ENCODE measurements at regions not wholly inside any gene's neighbourhood (a gene's known extent, or its start where the extent isn't known, plus 50 kb on each side); places are given as distances from the start of the nearest gene placed in this dataset.

DNA sequence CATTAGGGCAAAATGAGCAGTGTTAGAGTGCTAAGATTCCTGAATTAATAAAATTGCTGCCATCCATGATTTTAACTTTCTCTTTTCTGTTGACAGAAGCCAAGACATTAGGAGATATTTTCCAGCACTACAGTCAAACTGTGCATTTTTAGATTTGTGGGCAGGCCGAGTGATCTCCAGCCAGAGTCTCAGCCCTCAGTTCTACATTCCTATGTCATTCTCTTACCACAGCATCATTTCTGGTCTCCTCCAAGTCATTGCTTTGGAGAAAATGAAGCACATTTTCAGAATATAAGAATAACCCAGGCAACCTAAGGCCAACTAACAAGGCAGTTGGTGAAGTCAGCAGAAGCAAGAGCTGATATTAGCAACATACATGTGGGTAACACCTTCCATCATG lies 74.6 kb upstream of the NUDT7 start:
- Histone ChIP-seq H3K27ac (no peak overlapping the region), H3K4me3 (ENCODE audit: low read depth, low read length) (no peak overlapping the region), H3K9me3 (ENCODE audit: severe bottlenecking) (no peaks in the 10 kb centered on the region), H3K36me3 (no peaks in the 10 kb centered on the region), H3K27me3 (ENCODE audit: insufficient read depth, low read depth, severe bottlenecking) (no peaks in the 10 kb centered on the region)
- DNase-seq = no peak
- TF ChIP-seq, protein P1, sequence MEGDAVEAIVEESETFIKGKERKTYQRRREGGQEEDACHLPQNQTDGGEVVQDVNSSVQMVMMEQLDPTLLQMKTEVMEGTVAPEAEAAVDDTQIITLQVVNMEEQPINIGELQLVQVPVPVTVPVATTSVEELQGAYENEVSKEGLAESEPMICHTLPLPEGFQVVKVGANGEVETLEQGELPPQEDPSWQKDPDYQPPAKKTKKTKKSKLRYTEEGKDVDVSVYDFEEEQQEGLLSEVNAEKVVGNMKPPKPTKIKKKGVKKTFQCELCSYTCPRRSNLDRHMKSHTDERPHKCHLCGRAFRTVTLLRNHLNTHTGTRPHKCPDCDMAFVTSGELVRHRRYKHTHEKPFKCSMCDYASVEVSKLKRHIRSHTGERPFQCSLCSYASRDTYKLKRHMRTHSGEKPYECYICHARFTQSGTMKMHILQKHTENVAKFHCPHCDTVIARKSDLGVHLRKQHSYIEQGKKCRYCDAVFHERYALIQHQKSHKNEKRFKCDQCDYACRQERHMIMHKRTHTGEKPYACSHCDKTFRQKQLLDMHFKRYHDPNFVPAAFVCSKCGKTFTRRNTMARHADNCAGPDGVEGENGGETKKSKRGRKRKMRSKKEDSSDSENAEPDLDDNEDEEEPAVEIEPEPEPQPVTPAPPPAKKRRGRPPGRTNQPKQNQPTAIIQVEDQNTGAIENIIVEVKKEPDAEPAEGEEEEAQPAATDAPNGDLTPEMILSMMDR (IDR thresholded peaks at IDR 0.05; ENCODE audit: low read depth, low read length) = no peak

DNA sequence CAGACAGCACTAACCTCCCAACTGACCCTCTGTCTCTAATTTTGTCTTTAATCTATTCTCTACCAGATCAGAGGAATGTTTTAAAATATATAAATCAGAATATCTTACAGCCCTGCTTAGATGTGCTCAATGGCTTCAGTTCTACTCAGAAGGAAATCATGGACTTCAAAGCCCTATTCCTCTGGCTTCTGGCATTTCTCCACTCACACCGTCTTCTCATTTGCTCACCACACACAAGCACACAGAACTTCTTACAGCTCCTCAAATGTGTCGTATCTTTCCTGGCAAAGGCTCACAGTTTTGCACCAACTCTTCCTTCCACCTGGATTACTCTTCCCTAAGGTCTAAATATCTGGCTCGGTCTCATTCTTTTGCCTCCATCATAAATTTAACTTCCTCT lies 71.6 kb upstream of the NUDT7 start:
- Histone ChIP-seq H3K36me3 (no peaks in the 10 kb centered on the region), H3K4me3 (ENCODE audit: low read depth, low read length) (no peak overlapping the region), H3K27ac (no peak overlapping the region), H3K27me3 (ENCODE audit: insufficient read depth, low read depth, severe bottlenecking) (no peaks in the 10 kb centered on the region), H3K9me3 (ENCODE audit: severe bottlenecking) (no peaks in the 10 kb centered on the region)
- TF ChIP-seq, protein P1 (IDR thresholded peaks at IDR 0.05; ENCODE audit: low read depth, low read length) = no peak
- DNase-seq = no peak

GRCh38 chr16:77652399-77652798 lies 69.9 kb upstream of the NUDT7 start:
- Histone ChIP-seq H3K36me3 (no peaks in the 10 kb centered on the region), H3K27ac (no peak overlapping the region), H3K27me3 (ENCODE audit: insufficient read depth, low read depth, severe bottlenecking) (no peaks in the 10 kb centered on the region), H3K9me3 (ENCODE audit: severe bottlenecking) (no peaks in the 10 kb centered on the region), H3K4me3 (ENCODE audit: low read depth, low read length) (no peak overlapping the region)
- DNase-seq = no peak
- TF ChIP-seq, protein P1 (IDR thresholded peaks at IDR 0.05; ENCODE audit: low read depth, low read length) = no peak

- TF ChIP-seq, protein P1 (IDR thresholded peaks at IDR 0.05; ENCODE audit: low read depth, low read length) = no peak
- H3K9me3 ChIP-seq (ENCODE audit: severe bottlenecking) = peaks cover 3% of the 10 kb centered on the region
- H3K4me3 ChIP-seq (ENCODE audit: low read depth, low read length) = no peak overlapping the region
- H3K27me3 ChIP-seq (ENCODE audit: insufficient read depth, low read depth, severe bottlenecking) = no peaks in the 10 kb centered on the region
- no peaks in the 10 kb centered on the region for H3K36me3 ChIP-seq
- no peak overlapping the region for H3K27ac ChIP-seq
- no peak for DNase-seq
Observed at GRCh38 chr16:77657016-77657415, 65.3 kb upstream of the NUDT7 start.

DNA sequence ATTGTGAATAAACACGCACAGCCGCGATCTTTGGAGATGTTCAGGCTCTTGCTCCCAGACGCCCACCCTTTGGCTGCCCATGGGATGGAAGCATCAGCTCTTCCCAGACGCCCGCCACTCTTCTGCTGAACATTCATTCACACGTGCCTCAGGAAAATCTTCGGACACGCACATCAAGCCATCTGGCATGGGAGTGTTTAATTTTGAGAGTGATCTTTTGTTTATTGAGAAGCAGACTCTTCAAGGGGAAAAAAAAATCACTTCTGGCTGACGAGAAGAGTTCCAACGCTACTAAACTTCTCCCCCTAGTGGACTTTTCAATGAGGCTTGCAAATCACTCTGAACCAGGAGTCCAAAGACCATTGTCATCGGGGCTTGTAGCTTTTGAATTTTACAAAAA lies 62.0 kb upstream of the NUDT7 start:
- DNase-seq = peak; percentile 14
- H3K27me3 ChIP-seq (ENCODE audit: insufficient read depth, low read depth, severe bottlenecking) = no peaks in the 10 kb centered on the region
- no peaks in the 10 kb centered on the region for H3K36me3 ChIP-seq
- H3K4me3 ChIP-seq (ENCODE audit: low read depth, low read length) = no peak overlapping the region
- TF ChIP-seq, protein P1 (IDR thresholded peaks at IDR 0.05; ENCODE audit: low read depth, low read length) = peak; percentile 66
- H3K9me3 ChIP-seq (ENCODE audit: severe bottlenecking) = peaks cover 16% of the 10 kb centered on the region
- no peak overlapping the region for H3K27ac ChIP-seq

DNA sequence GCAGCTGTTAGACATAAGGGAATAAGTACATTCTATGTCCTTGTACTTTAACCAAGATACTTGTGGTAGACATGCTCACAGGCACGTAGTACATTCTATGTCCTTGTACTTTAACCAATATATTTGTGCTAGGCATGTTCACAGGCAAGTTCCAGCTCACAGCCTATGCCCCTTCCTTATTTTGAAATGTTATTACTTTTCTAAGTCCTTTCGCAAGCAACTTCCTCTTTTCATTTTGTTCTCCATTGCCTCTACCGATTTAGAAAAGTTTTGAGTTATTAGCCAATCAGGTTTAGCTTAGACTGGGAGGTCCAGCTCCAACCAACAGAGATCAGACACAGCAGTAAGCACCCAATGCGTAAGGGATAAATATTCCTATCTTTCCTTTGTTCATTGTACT lies 60.1 kb upstream of the NUDT7 start:
- H3K9me3 ChIP-seq (ENCODE audit: severe bottlenecking) = peaks cover 16% of the 10 kb centered on the region
- no peak for DNase-seq
- no peaks in the 10 kb centered on the region for H3K27me3 ChIP-seq (ENCODE audit: insufficient read depth, low read depth, severe bottlenecking)

More for the DNA sequence above, 60.1 kb upstream of the NUDT7 start:
- Histone ChIP-seq H3K27ac (no peak overlapping the region), H3K36me3 (no peaks in the 10 kb centered on the region), H3K4me3 (ENCODE audit: low read depth, low read length) (no peak overlapping the region)
- TF ChIP-seq, protein P1 (IDR thresholded peaks at IDR 0.05; ENCODE audit: low read depth, low read length) = no peak

All from WERI-Rb-1 (cell line).